C4-2B (cell line): ENCODE measurements at regions not wholly inside any gene's neighbourhood (a gene's known extent, or its start where the extent isn't known, plus 50 kb on each side); places are given as distances from the start of the nearest gene placed in this dataset.
"Not testable (repeated sequence)": the region's sequence is repeated elsewhere in the genome, so short reads cannot be mapped to it uniquely, and the experiment has no call there.

Source experiments
- H3K27ac ChIP-seq: fragments of 450-650 bp; 2 replicates; pipeline ENCODE4 v1.5.1; 2017
- CTCF ChIP-seq: fragments of 450-650 bp; conservative IDR thresholded peaks from 2 replicates; pipeline ENCODE4 v1.5.1; 2017; ENCODE audit warnings: mild to moderate bottlenecking
- ZFX ChIP-seq: fragments of 450-650 bp; IDR thresholded peaks from 2 replicates; pipeline ENCODE4 v1.6.1; 2017

- TF ChIP-seq CTCF (no peak), ZFX (no peak)
- no peak overlapping the region for H3K27ac ChIP-seq
These were observed 85.0 kb upstream of the ZNF800 start for GRCh38 chr7:127477295-127478023.

- no peak for TF ChIP-seq ZFX
- TF ChIP-seq CTCF = no peak
- H3K27ac ChIP-seq = no peak overlapping the region
These were observed 84.1 kb upstream of the ZNF800 start for GRCh38 chr7:127476618-127477017.

GRCh38 chr7:127474457-127474856, 81.9 kb upstream of the ZNF800 start:
- TF ChIP-seq ZFX (no peak), CTCF (no peak)
- no peak overlapping the region for H3K27ac ChIP-seq

- H3K27ac ChIP-seq = no peak overlapping the region
- TF ChIP-seq ZFX (no peak), CTCF (0 out of 2 replicates have a peak, but pooled peaks have one; percentile 4)
These were observed 80.9 kb upstream of the ZNF800 start for GRCh38 chr7:127473409-127473808.

- TF ChIP-seq CTCF = no peak
- TF ChIP-seq ZFX = no peak
These were observed 67.6 kb upstream of the ZNF800 start for GRCh38 chr7:127460077-127460476.

GRCh38 chr7:127451258-127451657, 58.8 kb upstream of the ZNF800 start:
- not testable (repeated sequence) for H3K27ac ChIP-seq

More at GRCh38 chr7:127460077-127460476, 67.6 kb upstream of the ZNF800 start:
- H3K27ac ChIP-seq = no peak overlapping the region

- no peak for TF ChIP-seq ZFX
- TF ChIP-seq CTCF = no peak
These were observed 56.1 kb upstream of the ZNF800 start for GRCh38 chr7:127448566-127448965.

More at GRCh38 chr7:127448566-127448965, 56.1 kb upstream of the ZNF800 start:
- no peak overlapping the region for H3K27ac ChIP-seq
